ENCODE measurements at regions not wholly inside any gene's neighbourhood (a gene's known extent, or its start where the extent isn't known, plus 50 kb on each side); places are given as distances from the start of the nearest gene placed in this dataset.
A peak's percentile ranks its signal among the peaks of the same experiment; 100 is the strongest.

GRCh38 chr12:92574051-92574783 is 128.6 kb upstream of the PLEKHG7 start:
- no peaks in the 10 kb centered on the region for H3K36me3 ChIP-seq (ENCODE audit: control insufficient read depth, insufficient read depth, low read length)
- peaks cover 12% of the 10 kb centered on the region for H3K4me1 ChIP-seq
- intact Hi-C loops (cut with micrococcal nuclease; ENCODE audit: unreplicated experiment), result loop anchor here (1.0 to 10.0 kb wide), 7 partner anchors 34 to 1212 kb away; partner anchors contain the start of gene BTG1
- Mint-ChIP-seq H3K27me3 (ENCODE audit: insufficient read depth, unreplicated experiment) (no peaks in the 10 kb centered on the region), H3K4me1 (ENCODE audit: low read depth, unreplicated experiment) (peaks cover 11% of the 10 kb centered on the region), H3K4me3 (ENCODE audit: unreplicated experiment) (no peak overlapping the region), H3K27ac (ENCODE audit: unreplicated experiment) (no peak overlapping the region), H3K9me3 (ENCODE audit: unreplicated experiment) (no peaks in the 10 kb centered on the region), H3K36me3 (ENCODE audit: insufficient read depth, unreplicated experiment) (peaks cover 4% of the 10 kb centered on the region)
- BruUV-seq (replicated peaks), result no TSS peak
- H3K27me3 ChIP-seq (replicated peaks; ENCODE audit: control insufficient read depth, insufficient read depth, low read length), result no peaks in the 10 kb centered on the region
- DNase-seq, result peak in 1 of 2 experiments; percentile 20
- H3K9me3 ChIP-seq, result no peaks in the 10 kb centered on the region
- CTCF ChIA-PET, result no interaction called here
- POLR2A ChIA-PET, result no interaction called here
- no peak for TF ChIP-seq CTCF (IDR thresholded peaks at IDR 0.05; ENCODE audit: insufficient read depth in 1 of 2, low read depth in 1 of 2, low read length in 1 of 2, severe bottlenecking in 1 of 2, unreplicated experiment in 1 of 2)
- H3K4me3 ChIP-seq (ENCODE audit: low read depth, low read length), result no peak overlapping the region

GRCh38 chr12:92573104-92573503 is 129.7 kb upstream of the PLEKHG7 start:
- Mint-ChIP-seq H3K9me3 (ENCODE audit: unreplicated experiment) (no peaks in the 10 kb centered on the region), H3K4me1 (ENCODE audit: low read depth, unreplicated experiment) (peaks cover 11% of the 10 kb centered on the region), H3K4me3 (ENCODE audit: unreplicated experiment) (no peak overlapping the region), H3K27me3 (ENCODE audit: insufficient read depth, unreplicated experiment) (no peaks in the 10 kb centered on the region), H3K36me3 (ENCODE audit: insufficient read depth, unreplicated experiment) (peaks cover 4% of the 10 kb centered on the region), H3K27ac (ENCODE audit: unreplicated experiment) (no peak overlapping the region)
- Histone ChIP-seq H3K4me3 (ENCODE audit: low read depth, low read length) (no peak overlapping the region), H3K36me3 (ENCODE audit: control insufficient read depth, insufficient read depth, low read length) (no peaks in the 10 kb centered on the region), H3K9me3 (no peaks in the 10 kb centered on the region), H3K4me1 (peaks cover 12% of the 10 kb centered on the region), H3K27me3 (replicated peaks; ENCODE audit: control insufficient read depth, insufficient read depth, low read length) (no peaks in the 10 kb centered on the region)
- no TSS peak for BruUV-seq (replicated peaks)
- ChIA-PET CTCF (no interaction called here), POLR2A (no interaction called here)
- intact Hi-C loops (cut with micrococcal nuclease; ENCODE audit: unreplicated experiment), result loop anchor here (5.0 to 10.0 kb wide), 5 partner anchors 166 to 1211 kb away; partner anchors contain the start of gene BTG1
- TF ChIP-seq CTCF (IDR thresholded peaks at IDR 0.05; ENCODE audit: insufficient read depth in 1 of 2, low read depth in 1 of 2, low read length in 1 of 2, severe bottlenecking in 1 of 2, unreplicated experiment in 1 of 2), result no peak
- DNase-seq, result no peak

- ChIA-PET POLR2A (no interaction called here), CTCF (no interaction called here)
- Mint-ChIP-seq H3K4me1 (ENCODE audit: low read depth, unreplicated experiment) (peaks cover 11% of the 10 kb centered on the region), H3K36me3 (ENCODE audit: insufficient read depth, unreplicated experiment) (peaks cover 4% of the 10 kb centered on the region), H3K4me3 (ENCODE audit: unreplicated experiment) (no peak overlapping the region), H3K9me3 (ENCODE audit: unreplicated experiment) (no peaks in the 10 kb centered on the region), H3K27ac (ENCODE audit: unreplicated experiment) (no peak overlapping the region), H3K27me3 (ENCODE audit: insufficient read depth, unreplicated experiment) (no peaks in the 10 kb centered on the region)
- no peak for TF ChIP-seq CTCF (IDR thresholded peaks at IDR 0.05; ENCODE audit: insufficient read depth in 1 of 2, low read depth in 1 of 2, low read length in 1 of 2, severe bottlenecking in 1 of 2, unreplicated experiment in 1 of 2)
- intact Hi-C loops (cut with micrococcal nuclease; ENCODE audit: unreplicated experiment), result loop anchor here (5.0 to 10.0 kb wide), 5 partner anchors 165 to 1210 kb away; partner anchors contain the start of gene BTG1
- Histone ChIP-seq H3K36me3 (ENCODE audit: control insufficient read depth, insufficient read depth, low read length) (no peaks in the 10 kb centered on the region), H3K9me3 (no peaks in the 10 kb centered on the region), H3K4me1 (peaks cover 12% of the 10 kb centered on the region), H3K4me3 (ENCODE audit: low read depth, low read length) (no peak overlapping the region), H3K27me3 (replicated peaks; ENCODE audit: control insufficient read depth, insufficient read depth, low read length) (no peaks in the 10 kb centered on the region)
- no peak for DNase-seq
- no TSS peak for BruUV-seq (replicated peaks)
These were observed 130.8 kb upstream of the PLEKHG7 start for GRCh38 chr12:92571844-92572543.

All from Caco-2 (cell line).